ENCODE measurements at regions not wholly inside any gene's neighbourhood (a gene's known extent, or its start where the extent isn't known, plus 50 kb on each side); places are given as distances from the start of the nearest gene placed in this dataset.
"Not testable (repeated sequence)": the region's sequence is repeated elsewhere in the genome, so short reads cannot be mapped to it uniquely, and the experiment has no call there.

DNA sequence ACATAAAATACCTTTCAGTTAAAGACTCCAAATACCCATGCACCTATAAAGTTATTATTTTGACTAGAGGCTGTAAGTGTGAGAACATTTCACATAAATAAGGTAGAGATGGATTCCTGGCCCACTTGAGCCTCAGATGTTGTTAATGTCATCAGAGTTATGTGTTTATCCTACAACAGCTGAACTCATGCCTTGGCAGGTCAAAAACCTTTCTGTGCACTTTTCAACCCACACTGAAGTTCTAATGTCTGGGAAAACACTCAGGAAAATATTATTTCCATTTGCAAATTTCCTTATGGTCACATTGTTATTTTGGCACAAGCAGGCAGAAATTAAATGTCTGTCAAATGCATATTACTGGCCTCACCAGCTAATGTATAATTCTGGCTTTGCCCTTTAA, 209.2 kb downstream of the LNPK start:
- Histone ChIP-seq H3K36me3 (ENCODE audit: low read depth) (no peaks in the 10 kb centered on the region), H3K4me1 (ENCODE audit: low read depth) (no peaks in the 10 kb centered on the region), H3K4me3 (no peak overlapping the region), H3K9me3 (peaks cover 15% of the 10 kb centered on the region)
- TF ChIP-seq, protein P1, sequence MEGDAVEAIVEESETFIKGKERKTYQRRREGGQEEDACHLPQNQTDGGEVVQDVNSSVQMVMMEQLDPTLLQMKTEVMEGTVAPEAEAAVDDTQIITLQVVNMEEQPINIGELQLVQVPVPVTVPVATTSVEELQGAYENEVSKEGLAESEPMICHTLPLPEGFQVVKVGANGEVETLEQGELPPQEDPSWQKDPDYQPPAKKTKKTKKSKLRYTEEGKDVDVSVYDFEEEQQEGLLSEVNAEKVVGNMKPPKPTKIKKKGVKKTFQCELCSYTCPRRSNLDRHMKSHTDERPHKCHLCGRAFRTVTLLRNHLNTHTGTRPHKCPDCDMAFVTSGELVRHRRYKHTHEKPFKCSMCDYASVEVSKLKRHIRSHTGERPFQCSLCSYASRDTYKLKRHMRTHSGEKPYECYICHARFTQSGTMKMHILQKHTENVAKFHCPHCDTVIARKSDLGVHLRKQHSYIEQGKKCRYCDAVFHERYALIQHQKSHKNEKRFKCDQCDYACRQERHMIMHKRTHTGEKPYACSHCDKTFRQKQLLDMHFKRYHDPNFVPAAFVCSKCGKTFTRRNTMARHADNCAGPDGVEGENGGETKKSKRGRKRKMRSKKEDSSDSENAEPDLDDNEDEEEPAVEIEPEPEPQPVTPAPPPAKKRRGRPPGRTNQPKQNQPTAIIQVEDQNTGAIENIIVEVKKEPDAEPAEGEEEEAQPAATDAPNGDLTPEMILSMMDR (IDR thresholded peaks at IDR 0.05): no peak
- intact Hi-C loops (cut with DNase I, micrococcal nuclease): no loop called here
- DNase-seq (no peak), ATAC-seq (no peak)

DNA sequence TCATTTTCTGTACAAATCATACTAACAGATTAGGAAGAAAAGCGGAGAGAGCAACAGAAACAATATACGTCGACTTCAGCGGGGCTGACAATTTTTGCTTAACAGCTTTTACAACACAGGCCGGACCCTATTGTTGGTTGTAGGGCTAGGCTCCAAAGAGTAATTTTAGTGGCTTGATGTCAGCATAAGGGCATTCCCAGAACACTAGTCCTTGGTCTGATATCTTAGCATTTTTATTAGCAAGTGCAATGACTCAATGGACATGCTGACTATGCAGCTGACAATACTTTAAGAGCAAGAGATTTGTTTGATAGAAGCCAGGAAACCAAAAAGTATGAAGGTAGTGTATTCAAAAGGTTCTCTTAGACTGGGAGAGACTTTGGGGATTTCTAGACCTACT, 209.9 kb downstream of the LNPK start:
- TF ChIP-seq, protein P1 (IDR thresholded peaks at IDR 0.05): no peak
- H3K4me1 ChIP-seq (ENCODE audit: low read depth): no peaks in the 10 kb centered on the region
- intact Hi-C loops (cut with DNase I, micrococcal nuclease): no loop called here
- ATAC-seq (no peak), DNase-seq (no peak)
- peaks cover 14% of the 10 kb centered on the region for H3K9me3 ChIP-seq
- no peaks in the 10 kb centered on the region for H3K36me3 ChIP-seq (ENCODE audit: low read depth)
- no peak overlapping the region for H3K4me3 ChIP-seq

DNA sequence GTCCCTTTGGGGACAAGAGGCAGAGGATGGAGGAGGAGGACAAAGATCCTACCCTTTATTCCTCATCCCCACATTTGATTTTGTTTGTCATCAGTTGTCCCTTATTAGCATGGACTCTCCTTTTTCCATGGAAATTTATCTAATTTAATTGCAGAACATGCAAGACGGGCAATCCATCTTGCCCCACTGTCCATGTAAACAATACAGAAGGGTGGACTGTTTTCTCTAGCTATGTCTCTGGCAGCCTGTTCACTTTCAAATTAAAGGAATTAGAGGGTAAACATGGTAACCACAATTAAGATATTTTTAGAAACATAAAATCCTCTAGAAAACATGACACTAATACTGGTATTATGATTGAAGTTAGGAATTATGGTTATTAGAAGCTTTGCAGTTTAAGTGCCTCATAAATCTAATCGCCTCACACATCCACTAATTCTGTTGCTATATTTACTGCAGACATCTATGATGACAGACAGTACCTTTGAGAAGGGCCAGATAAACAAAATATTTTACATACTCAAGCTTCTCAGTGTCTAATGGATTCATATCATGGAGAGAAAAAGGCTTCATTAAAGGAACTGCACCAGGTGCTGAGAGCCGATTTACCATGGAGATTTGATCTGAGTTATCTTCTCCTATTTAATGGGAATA, 215.5 kb downstream of the LNPK start:
- intact Hi-C loops (cut with DNase I, micrococcal nuclease): no loop called here
- Histone ChIP-seq H3K36me3 (ENCODE audit: low read depth) (no peaks in the 10 kb centered on the region), H3K4me3 (no peak overlapping the region), H3K9me3 (no peaks in the 10 kb centered on the region), H3K4me1 (ENCODE audit: low read depth) (no peaks in the 10 kb centered on the region)
- no peak for DNase-seq
- TF ChIP-seq, protein P1 (IDR thresholded peaks at IDR 0.05): no peak
- ATAC-seq: no peak

DNA sequence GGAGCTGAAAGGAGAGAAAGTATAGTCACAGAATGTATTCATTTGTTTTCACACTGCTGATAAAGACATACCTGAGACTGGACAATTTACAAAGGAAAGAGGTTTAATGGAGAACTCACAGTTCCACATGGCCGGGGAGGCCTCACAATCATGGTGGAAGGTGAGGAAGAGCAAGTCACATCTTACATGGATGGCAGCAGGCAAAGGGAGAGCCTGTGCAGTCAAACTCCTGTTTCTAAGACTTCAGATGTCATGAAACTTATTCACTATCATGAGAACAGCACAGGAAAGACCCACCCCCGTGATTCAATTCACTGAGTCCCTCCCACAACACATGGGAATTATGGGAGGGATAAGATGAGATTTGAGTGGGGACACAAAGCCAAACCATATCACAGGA, 224.7 kb downstream of the LNPK start:
- DNase-seq; intact Hi-C loops (cut with DNase I, micrococcal nuclease); H3K36me3 ChIP-seq (ENCODE audit: low read depth); H3K9me3 ChIP-seq; ATAC-seq; H3K4me1 ChIP-seq (ENCODE audit: low read depth); H3K4me3 ChIP-seq: not testable (repeated sequence)

DNA sequence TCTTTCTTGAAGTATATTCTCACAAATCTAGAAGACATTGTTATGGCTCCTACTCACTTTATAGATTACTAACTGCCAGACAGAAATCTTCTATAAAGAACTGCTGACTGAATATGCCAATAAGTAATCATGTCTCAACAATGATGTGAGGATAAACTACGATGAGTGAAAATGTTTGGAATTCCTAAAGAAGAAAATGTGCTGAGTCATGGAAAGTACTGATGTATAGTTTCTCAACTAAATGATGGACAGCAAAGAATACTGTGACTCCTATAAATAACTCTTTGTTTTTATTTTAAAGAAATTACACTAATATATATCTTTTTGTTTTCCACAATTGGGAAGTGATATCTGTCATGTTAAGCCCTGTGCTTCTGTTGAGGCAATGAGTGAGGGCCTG, 232.9 kb downstream of the LNPK start:
- DNase-seq (no peak), ATAC-seq (no peak)
- intact Hi-C loops (cut with DNase I, micrococcal nuclease): no loop called here
- no peaks in the 10 kb centered on the region for H3K9me3 ChIP-seq
- TF ChIP-seq, protein P1 (IDR thresholded peaks at IDR 0.05): no peak
- no peaks in the 10 kb centered on the region for H3K36me3 ChIP-seq (ENCODE audit: low read depth)
- H3K4me3 ChIP-seq: no peak overlapping the region
- H3K4me1 ChIP-seq (ENCODE audit: low read depth): no peaks in the 10 kb centered on the region

DNA sequence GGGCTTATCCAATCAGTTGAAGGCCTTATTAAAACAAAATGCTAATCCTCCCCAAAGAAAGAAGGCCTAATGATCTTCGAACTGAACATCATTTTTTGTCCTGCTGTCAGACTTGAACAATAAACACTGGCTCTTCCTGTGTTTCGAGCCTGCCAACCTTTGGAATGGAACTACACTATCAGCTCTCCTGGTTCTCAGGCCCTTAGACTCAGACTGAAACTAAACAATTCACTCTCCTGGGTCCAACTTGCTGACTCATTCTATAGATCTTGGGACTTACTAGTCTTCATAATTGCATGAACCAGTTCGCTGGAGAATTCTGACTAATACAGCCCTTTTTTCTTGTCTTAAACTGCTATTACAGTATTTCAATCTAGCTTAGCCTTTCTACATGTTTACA, 235.2 kb downstream of the LNPK start:
- Histone ChIP-seq H3K4me3 (no peak overlapping the region), H3K36me3 (ENCODE audit: low read depth) (no peaks in the 10 kb centered on the region), H3K4me1 (ENCODE audit: low read depth) (no peaks in the 10 kb centered on the region), H3K9me3 (no peaks in the 10 kb centered on the region)
- no peak for DNase-seq
- TF ChIP-seq, protein P1 (IDR thresholded peaks at IDR 0.05): no peak
- no peak for ATAC-seq
- intact Hi-C loops (cut with DNase I, micrococcal nuclease): no loop called here

Data from mucosa of descending colon (tissue), 3 donors.